ENCODE measurements at regions not wholly inside any gene's neighbourhood (a gene's known extent, or its start where the extent isn't known, plus 50 kb on each side); places are given as distances from the start of the nearest gene placed in this dataset.
"Not testable (repeated sequence)": the region's sequence is repeated elsewhere in the genome, so short reads cannot be mapped to it uniquely, and the experiment has no call there.

DNA sequence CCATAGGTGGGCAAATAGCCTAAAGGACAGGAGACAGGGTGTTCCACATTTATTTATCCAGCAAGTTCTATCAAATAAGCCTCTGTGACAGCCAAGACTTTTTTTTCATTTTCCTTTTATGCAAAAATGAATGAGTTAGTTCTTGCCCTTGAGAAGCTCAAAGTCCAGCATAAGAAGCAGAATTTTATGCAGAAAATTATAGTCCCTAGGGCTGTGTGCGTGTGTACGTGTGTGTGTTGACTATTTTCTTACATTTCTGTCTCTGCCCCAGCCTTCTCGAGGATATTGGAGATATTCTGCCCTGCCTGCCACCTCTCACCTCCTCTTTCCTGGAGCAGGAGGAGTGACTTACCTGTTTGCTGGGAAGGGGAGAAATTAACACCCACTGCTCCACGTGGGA lies 221.9 kb downstream of the SREK1 start:
- no peak for ATAC-seq (replicated peaks in 1 of 2)
- Mint-ChIP-seq H3K4me1 (ENCODE audit: low read depth) (no peaks in the 10 kb centered on the region), H3K36me3 (ENCODE audit: insufficient read depth in 2 of 2) (no peaks in the 10 kb centered on the region), H3K4me3 (no peak overlapping the region), H3K9me3 (no peaks in the 10 kb centered on the region), H3K27me3 (ENCODE audit: low read depth) (peaks cover 20% of the 10 kb centered on the region), H3K27ac (no peak overlapping the region)
- DNase-seq: no peak

DNA sequence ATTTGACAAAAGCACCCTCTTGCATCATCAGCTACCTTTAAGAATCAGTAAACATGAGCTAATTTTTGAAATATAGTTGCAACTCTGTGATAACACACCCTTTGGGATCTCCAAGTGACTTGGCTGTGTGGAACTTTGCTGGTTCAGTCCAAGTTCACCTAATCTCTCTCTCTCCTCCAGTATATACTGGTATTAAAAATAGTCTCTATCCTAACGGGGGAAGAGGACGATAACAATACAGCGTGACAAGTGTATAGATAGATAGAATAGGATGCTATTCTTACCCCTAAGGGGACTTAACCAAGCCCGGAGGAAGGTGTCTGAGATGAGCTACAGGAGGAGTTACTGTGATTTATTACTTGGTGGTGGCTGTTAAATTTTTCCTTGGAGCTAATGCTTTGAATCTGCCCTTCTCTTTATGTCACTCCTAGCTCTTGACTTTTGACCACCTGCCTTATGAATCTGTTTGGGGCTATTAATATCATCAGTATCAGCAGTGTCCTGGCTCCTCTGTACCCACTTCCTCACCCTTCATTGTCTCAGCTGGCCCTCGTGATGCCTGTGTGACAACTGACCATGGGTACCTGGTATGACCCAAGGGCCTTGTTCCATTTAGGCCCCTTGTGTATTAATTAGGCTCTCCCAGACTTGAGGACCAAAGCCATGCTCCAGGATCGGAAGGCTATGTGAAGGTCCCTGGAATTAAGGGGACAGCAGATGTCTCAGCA lies 223.9 kb downstream of the SREK1 start:
- Mint-ChIP-seq H3K27ac (no peak overlapping the region), H3K4me1 (ENCODE audit: low read depth) (no peaks in the 10 kb centered on the region), H3K36me3 (ENCODE audit: insufficient read depth in 2 of 2) (no peaks in the 10 kb centered on the region), H3K4me3 (no peak overlapping the region), H3K9me3 (no peaks in the 10 kb centered on the region), H3K27me3 (ENCODE audit: low read depth) (peaks cover 24% of the 10 kb centered on the region)
- ATAC-seq (replicated peaks in 1 of 2): no peak
- no peak for DNase-seq

DNA sequence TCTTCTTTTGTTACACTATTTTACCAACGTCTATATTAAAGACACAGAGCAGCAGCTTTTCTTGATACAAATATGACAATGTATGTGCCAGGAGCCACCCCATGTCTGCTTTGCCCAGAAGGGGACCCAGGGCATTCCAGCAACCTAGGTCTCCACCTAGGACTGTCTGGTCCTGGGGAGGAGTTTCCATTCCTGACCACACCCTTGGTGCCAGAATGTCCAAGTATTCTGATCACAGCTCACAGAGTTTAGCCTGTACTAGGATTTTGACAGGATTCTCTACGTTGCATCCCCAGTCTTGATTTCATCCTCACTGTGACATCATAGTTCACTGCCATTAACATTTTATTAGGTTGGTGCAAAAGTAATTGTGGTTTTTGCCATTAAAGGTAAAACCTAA lies 224.7 kb downstream of the SREK1 start:
- ATAC-seq (replicated peaks in 1 of 2) (no peak), DNase-seq (no peak)
- H3K4me1 Mint-ChIP-seq (ENCODE audit: low read depth): no peaks in the 10 kb centered on the region
- no peak overlapping the region for H3K27ac Mint-ChIP-seq
- no peak overlapping the region for H3K4me3 Mint-ChIP-seq
- H3K9me3 Mint-ChIP-seq: no peaks in the 10 kb centered on the region
- no peaks in the 10 kb centered on the region for H3K36me3 Mint-ChIP-seq (ENCODE audit: insufficient read depth in 2 of 2)
- peaks cover 18% of the 10 kb centered on the region for H3K27me3 Mint-ChIP-seq (ENCODE audit: low read depth)

DNA sequence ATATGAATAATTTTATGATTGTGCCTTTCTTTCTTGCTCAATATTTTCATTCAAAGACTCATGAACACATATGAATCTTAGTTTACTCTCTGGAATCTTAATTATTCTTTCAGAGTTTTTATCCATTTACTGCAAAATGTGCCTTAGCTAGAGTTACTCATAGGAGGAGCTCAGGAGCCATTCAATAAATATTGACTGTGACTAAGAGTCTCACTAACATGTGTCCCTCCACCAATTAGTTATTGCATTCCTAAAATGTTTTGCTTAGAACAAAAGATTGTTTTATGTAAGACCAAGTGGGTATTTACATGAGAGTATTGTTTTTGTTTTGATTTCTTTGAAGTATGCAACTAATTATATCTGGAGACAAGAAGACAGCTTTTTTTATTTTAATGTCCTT lies 218.4 kb upstream of the MAST4 start:
- no peak for ATAC-seq (replicated peaks in 1 of 2)
- H3K4me3 Mint-ChIP-seq: no peak overlapping the region

DNA sequence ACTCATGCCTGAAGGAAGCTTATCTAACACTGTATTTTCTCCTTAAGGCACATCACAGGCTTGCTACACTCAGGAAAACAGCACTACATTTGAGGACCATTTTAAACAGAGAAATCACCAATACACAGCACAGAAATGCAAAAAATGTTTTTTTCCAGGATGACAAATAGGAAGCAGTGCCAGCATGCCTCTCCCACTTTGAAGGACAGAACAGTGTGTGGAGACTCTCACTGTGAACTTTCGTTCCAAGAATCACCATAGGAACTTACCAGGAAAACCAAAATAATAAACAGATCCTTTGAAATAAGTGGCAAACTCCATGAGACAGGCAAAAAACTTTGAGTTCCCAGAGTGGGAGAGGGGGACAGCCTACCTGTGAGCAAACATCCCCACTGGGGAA lies 217.8 kb upstream of the MAST4 start:
- Mint-ChIP-seq H3K4me1 (ENCODE audit: low read depth) (no peaks in the 10 kb centered on the region), H3K27me3 (ENCODE audit: low read depth) (peaks cover 26% of the 10 kb centered on the region)
- no peak for ATAC-seq (replicated peaks in 1 of 2)

More for the DNA sequence above, 218.4 kb upstream of the MAST4 start:
- H3K27me3 Mint-ChIP-seq (ENCODE audit: low read depth): peaks cover 26% of the 10 kb centered on the region
- no peak overlapping the region for H3K27ac Mint-ChIP-seq
- H3K4me1 Mint-ChIP-seq (ENCODE audit: low read depth): no peaks in the 10 kb centered on the region
- DNase-seq: no peak
- no peaks in the 10 kb centered on the region for H3K36me3 Mint-ChIP-seq (ENCODE audit: insufficient read depth in 2 of 2)
- peaks cover 2 to 4% of the 10 kb centered on the region in 2 donors for H3K9me3 Mint-ChIP-seq

DNA sequence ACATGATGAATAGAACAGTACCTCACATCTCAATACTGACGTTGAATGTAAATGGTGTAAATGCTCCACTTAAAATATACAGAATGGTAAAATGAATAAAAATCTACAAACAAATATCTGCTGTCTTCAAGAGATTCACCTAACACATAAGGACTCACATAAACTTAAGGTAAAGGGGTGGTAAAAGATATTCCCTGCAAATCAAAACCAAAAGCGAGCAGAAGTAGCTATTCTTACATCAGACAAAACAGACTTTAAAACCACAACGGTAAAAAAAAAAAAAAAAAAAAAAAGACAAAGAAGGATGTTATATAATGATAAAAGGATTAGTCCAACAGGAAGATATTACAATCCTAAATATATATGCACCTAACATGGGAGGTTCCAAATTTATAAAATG lies 214.0 kb upstream of the MAST4 start:
- no peak for DNase-seq
- ATAC-seq (replicated peaks in 1 of 2): no peak
- Mint-ChIP-seq H3K4me1 (ENCODE audit: low read depth) (no peaks in the 10 kb centered on the region), H3K27me3 (ENCODE audit: low read depth) (peaks cover 14% of the 10 kb centered on the region), H3K27ac (no peak overlapping the region), H3K9me3 (peaks cover 2 to 4% of the 10 kb centered on the region in 2 donors), H3K36me3 (ENCODE audit: insufficient read depth in 2 of 2) (no peaks in the 10 kb centered on the region), H3K4me3 (no peak overlapping the region)

More for the DNA sequence above, 217.8 kb upstream of the MAST4 start:
- H3K36me3 Mint-ChIP-seq (ENCODE audit: insufficient read depth in 2 of 2): no peaks in the 10 kb centered on the region
- DNase-seq: no peak
- H3K27ac Mint-ChIP-seq: no peak overlapping the region
- peaks cover 2 to 4% of the 10 kb centered on the region in 2 donors for H3K9me3 Mint-ChIP-seq
- no peak overlapping the region for H3K4me3 Mint-ChIP-seq

DNA sequence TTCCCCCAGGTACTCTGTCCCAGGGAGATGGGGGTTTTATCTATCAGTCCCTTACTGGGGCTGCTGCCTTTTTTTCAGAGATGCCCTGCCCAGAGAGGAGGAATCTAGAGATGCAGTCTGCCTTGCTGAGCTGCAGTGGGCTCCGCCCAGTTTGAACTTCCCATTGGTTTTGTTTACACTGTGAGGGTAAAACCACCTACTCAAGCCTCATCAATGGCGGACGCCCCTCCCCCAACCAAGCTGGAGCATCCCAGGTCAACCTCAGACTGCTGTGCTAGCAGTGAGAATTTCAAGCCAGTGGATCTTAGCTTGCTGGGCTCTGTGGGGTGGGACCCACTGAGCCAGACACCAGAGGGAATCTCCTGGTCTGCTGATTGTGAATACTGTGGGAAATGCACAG lies 191.0 kb upstream of the MAST4 start:
- not testable (repeated sequence) for H3K27me3 Mint-ChIP-seq (ENCODE audit: low read depth); H3K36me3 Mint-ChIP-seq (ENCODE audit: insufficient read depth in 2 of 2); H3K4me1 Mint-ChIP-seq (ENCODE audit: low read depth); ATAC-seq (replicated peaks in 1 of 2); H3K27ac Mint-ChIP-seq; H3K9me3 Mint-ChIP-seq; DNase-seq; H3K4me3 Mint-ChIP-seq

DNA sequence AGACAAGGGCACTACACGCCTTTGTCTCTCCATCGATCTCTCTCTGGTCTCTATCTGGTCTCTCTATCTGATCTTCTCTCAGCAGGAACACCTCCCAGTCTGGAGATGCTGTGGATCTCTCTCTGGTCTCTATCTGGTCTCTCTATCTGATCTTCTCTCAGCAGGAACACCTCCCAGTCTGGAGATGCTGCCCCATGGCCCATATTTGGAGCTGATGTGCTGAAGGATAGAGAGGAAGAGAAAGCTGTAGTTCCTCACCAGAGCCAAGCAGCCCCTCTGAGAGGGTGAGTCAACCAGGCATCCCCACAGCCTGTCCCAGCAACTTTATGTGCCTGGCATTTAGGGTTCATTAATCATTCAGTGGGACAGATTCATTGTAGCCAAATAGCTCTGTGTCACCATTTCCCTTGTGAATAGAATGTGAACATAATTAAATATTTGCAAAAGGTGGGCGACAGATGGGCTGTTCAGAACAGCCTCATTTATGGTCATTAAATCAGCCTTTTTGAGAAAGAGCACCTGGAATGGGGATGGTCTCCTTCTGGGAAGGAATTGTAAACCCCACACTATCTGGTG lies 189.3 kb upstream of the MAST4 start:
- Mint-ChIP-seq H3K27me3 (ENCODE audit: low read depth) (no peaks in the 10 kb centered on the region), H3K4me1 (ENCODE audit: low read depth) (no peaks in the 10 kb centered on the region), H3K36me3 (ENCODE audit: insufficient read depth in 2 of 2) (peaks cover 0 to 2% of the 10 kb centered on the region in 2 donors), H3K9me3 (peaks cover 3 to 4% of the 10 kb centered on the region in 2 donors), H3K4me3 (no peak overlapping the region), H3K27ac (no peak overlapping the region)
- DNase-seq (no peak), ATAC-seq (replicated peaks in 1 of 2) (no peak)

DNA sequence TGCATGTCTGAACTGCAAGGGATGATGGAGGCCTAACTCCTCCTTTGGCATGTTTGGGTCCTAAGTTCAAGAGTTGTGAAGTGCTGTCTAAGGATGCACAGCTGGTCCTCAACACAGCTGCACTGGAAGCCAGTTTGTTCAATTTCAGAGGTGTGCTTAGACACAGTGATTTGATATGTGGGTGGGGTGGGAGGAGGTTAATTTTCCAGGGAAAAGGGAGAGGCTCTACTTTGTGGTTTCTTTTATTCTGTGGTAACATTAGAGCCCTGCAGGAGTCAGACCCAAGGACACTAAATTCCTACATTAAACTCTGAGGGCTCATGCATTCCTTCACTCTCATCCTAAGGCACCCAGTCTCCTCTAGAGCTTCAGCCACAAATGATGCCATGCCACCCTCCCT lies 188.4 kb upstream of the MAST4 start:
- no peaks in the 10 kb centered on the region for H3K27me3 Mint-ChIP-seq (ENCODE audit: low read depth)
- no peak overlapping the region for H3K4me3 Mint-ChIP-seq
- no peak for ATAC-seq (replicated peaks in 1 of 2)
- no peak overlapping the region for H3K27ac Mint-ChIP-seq
- peaks cover 3 to 4% of the 10 kb centered on the region in 2 donors for H3K9me3 Mint-ChIP-seq
- no peaks in the 10 kb centered on the region for H3K4me1 Mint-ChIP-seq (ENCODE audit: low read depth)
- peaks cover 0 to 2% of the 10 kb centered on the region in 2 donors for H3K36me3 Mint-ChIP-seq (ENCODE audit: insufficient read depth in 2 of 2)
- DNase-seq: no peak

DNA sequence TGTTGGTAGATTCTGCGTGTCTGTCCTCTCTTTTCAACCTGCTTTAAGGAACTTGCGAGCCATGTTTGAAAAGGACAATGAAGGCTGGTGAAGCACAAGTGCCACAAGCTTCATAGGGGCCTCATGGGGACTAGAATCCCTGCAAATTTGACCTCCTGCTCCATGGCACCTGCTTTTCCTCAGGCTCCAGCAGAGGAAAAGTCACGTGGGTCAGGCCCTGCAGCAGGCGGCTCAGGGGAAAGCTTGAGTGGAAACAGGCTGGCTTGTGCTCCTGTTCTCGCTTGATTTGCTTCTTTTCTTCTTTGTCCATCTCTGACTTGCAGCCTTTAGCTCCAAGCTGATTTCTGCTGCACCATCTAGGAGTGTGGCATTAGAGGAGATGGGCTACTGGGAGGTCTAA lies 187.6 kb upstream of the MAST4 start:
- Mint-ChIP-seq H3K9me3 (peaks cover 3 to 4% of the 10 kb centered on the region in 2 donors), H3K4me3 (no peak overlapping the region), H3K27ac (no peak overlapping the region), H3K4me1 (ENCODE audit: low read depth) (no peaks in the 10 kb centered on the region), H3K36me3 (ENCODE audit: insufficient read depth in 2 of 2) (peaks cover 0 to 2% of the 10 kb centered on the region in 2 donors), H3K27me3 (ENCODE audit: low read depth) (no peaks in the 10 kb centered on the region)
- ATAC-seq (replicated peaks in 1 of 2): no peak
- no peak for DNase-seq

DNA sequence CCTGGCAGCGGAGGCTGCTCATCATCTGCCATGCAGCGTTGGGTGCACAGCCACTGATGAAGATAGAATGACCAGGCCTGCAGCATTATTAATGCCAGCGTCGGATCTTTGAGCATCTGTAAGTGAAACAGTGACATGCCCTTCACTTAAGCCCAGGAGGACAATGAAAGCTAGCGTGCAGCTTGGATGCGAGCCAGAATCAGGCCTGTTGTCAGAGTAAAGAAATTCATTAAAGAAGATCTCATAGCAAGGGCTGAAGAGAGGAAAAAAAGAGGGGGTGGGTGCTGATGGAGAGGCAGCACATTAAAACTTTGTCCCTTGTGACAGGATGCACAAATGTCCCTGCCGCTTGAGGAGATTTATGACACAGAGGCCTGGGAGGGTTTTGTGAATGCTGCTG lies 186.1 kb upstream of the MAST4 start:
- H3K27ac Mint-ChIP-seq: no peak overlapping the region
- H3K4me3 Mint-ChIP-seq: no peak overlapping the region
- H3K9me3 Mint-ChIP-seq: peaks cover 1 to 2% of the 10 kb centered on the region in 2 donors
- DNase-seq: no peak
- H3K4me1 Mint-ChIP-seq (ENCODE audit: low read depth): no peaks in the 10 kb centered on the region
- no peak for ATAC-seq (replicated peaks in 1 of 2)
- H3K27me3 Mint-ChIP-seq (ENCODE audit: low read depth): no peaks in the 10 kb centered on the region
- H3K36me3 Mint-ChIP-seq (ENCODE audit: insufficient read depth in 2 of 2): no peaks in the 10 kb centered on the region

DNA sequence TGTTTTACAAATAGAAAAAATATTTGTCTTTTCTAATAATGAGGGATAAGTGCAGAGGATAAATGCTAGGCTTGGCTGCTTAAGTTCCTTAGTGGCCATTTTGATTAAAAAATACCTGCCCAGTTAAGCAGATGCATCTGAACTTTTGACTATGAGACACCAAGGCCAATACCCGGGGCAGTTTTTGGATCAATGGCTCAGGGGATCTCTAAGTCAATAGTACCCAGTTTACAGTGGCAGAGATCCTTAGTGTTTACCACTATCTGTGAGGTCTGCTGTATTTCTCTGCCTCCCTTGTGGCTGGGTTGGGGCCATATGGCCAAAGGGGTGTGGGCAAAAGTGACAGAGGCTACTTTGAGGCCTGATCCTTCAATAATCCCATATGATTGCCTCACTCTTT lies 184.5 kb upstream of the MAST4 start:
- H3K4me3 Mint-ChIP-seq: no peak overlapping the region
- H3K27ac Mint-ChIP-seq: no peak overlapping the region
- H3K27me3 Mint-ChIP-seq (ENCODE audit: low read depth): no peaks in the 10 kb centered on the region
- H3K36me3 Mint-ChIP-seq (ENCODE audit: insufficient read depth in 2 of 2): no peaks in the 10 kb centered on the region
- DNase-seq (no peak), ATAC-seq (replicated peaks in 1 of 2) (no peak)
- peaks cover 1 to 2% of the 10 kb centered on the region in 2 donors for H3K9me3 Mint-ChIP-seq
- H3K4me1 Mint-ChIP-seq (ENCODE audit: low read depth): no peaks in the 10 kb centered on the region

DNA sequence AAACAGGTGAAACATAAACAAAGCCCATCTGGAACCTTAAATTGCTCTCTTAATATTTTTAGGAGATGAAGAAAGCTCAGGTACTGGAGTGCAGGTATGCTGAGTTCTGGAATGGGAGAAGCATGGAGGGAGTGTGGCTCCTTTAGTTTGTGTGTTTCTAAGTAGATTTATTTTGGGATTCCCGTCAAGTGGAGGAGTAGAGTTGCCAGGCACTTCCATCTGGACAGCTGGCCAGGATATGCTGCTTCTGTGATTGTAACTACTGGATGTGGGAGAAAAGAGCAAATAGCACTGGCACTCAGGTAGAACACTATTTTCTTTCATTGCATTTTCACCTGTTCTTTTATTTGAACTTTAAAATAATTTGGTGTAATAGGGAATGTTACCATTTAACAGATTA lies 182.3 kb upstream of the MAST4 start:
- Mint-ChIP-seq H3K4me3 (no peak overlapping the region), H3K27me3 (ENCODE audit: low read depth) (peaks cover 2% of the 10 kb centered on the region), H3K36me3 (ENCODE audit: insufficient read depth in 2 of 2) (no peaks in the 10 kb centered on the region), H3K9me3 (peaks cover 1 to 2% of the 10 kb centered on the region in 2 donors), H3K4me1 (ENCODE audit: low read depth) (no peaks in the 10 kb centered on the region), H3K27ac (no peak overlapping the region)
- no peak for DNase-seq
- ATAC-seq (replicated peaks in 1 of 2): no peak

DNA sequence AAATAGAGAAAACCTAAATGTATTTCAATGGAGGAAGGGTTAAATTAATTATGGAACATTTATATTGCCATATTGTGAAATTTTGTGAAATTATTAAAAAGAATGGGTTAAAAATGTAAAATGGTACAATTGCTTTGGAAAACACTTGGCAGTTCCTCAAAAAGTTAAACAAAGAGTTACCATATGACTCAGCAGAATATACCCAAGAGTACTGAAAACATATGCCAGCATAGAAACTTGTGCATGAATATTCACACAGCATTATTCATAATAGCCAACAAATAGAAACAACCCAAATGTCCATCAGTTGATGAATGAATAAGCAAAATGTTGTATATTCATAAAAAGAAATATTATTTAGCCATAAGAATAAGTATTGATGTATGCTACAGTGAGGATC lies 181.0 kb upstream of the MAST4 start:
- DNase-seq: no peak
- no peak overlapping the region for H3K4me3 Mint-ChIP-seq
- H3K27me3 Mint-ChIP-seq (ENCODE audit: low read depth): peaks cover 15% of the 10 kb centered on the region
- H3K4me1 Mint-ChIP-seq (ENCODE audit: low read depth): no peaks in the 10 kb centered on the region
- no peak for ATAC-seq (replicated peaks in 1 of 2)
- H3K27ac Mint-ChIP-seq: no peak overlapping the region
- H3K9me3 Mint-ChIP-seq: peaks cover 2% of the 10 kb centered on the region in 2 donors
- H3K36me3 Mint-ChIP-seq (ENCODE audit: insufficient read depth in 2 of 2): peaks cover 0 to 1% of the 10 kb centered on the region in 2 donors

Measured in activated T-cell treated with anti-CD3 and anti-CD28 coated beads, Interleukin-2, amount 50 U/mL, for 72 hours (primary cell).